ENCODE measurements at regions not wholly inside any gene's neighbourhood (a gene's known extent, or its start where the extent isn't known, plus 50 kb on each side); places are given as distances from the start of the nearest gene placed in this dataset.
"Not testable (repeated sequence)": the region's sequence is repeated elsewhere in the genome, so short reads cannot be mapped to it uniquely, and the experiment has no call there.

DNA sequence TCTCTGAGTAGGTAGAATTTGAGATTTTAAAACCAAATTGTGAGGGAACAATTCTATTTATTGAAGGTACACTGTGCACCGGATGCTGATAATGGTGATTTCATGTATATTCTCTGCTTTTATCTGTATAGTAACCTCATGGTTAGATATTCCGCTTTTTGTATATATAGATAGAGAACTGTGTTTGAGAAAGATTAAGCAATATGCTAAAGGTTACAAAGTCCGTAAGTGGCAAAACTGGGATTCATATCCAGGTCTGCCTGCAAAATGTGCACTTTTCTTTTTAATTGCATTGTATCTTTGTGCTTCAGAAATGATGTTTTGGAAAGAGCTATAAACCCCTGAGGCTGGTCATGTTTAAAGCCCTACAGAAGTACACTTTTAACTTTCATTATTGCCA lies 635.4 kb upstream of the NECTIN3 start:
- Mint-ChIP-seq H3K27me3 (ENCODE audit: low read depth in 2 of 2) (no peaks in the 10 kb centered on the region), H3K4me3 (no peak overlapping the region), H3K27ac (no peak overlapping the region), H3K36me3 (no peaks in the 10 kb centered on the region), H3K4me1 (no peaks in the 10 kb centered on the region), H3K9me3 (peaks cover 3 to 8% of the 10 kb centered on the region in 2 donors)
- intact Hi-C loops (cut with micrococcal nuclease): no loop called here
- H3K36me3 ChIP-seq (ENCODE audit: control insufficient read depth, insufficient read depth, low read length): no peaks in the 10 kb centered on the region
- TF ChIP-seq, protein P1, sequence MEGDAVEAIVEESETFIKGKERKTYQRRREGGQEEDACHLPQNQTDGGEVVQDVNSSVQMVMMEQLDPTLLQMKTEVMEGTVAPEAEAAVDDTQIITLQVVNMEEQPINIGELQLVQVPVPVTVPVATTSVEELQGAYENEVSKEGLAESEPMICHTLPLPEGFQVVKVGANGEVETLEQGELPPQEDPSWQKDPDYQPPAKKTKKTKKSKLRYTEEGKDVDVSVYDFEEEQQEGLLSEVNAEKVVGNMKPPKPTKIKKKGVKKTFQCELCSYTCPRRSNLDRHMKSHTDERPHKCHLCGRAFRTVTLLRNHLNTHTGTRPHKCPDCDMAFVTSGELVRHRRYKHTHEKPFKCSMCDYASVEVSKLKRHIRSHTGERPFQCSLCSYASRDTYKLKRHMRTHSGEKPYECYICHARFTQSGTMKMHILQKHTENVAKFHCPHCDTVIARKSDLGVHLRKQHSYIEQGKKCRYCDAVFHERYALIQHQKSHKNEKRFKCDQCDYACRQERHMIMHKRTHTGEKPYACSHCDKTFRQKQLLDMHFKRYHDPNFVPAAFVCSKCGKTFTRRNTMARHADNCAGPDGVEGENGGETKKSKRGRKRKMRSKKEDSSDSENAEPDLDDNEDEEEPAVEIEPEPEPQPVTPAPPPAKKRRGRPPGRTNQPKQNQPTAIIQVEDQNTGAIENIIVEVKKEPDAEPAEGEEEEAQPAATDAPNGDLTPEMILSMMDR (IDR thresholded peaks at IDR 0.05): no peak
- no peaks in the 10 kb centered on the region for H3K9me3 ChIP-seq (ENCODE audit: control insufficient read depth, insufficient read depth, low read length)
- WGBS (ENCODE audit: insufficient coverage): 91% methylated on average over 3 of the region's 3 CpGs
- ATAC-seq: no peak
- no peaks in the 10 kb centered on the region for H3K27me3 ChIP-seq (ENCODE audit: control insufficient read depth, insufficient read depth, low read length)
- no peak for DNase-seq
- H3K4me1 ChIP-seq (ENCODE audit: control insufficient read depth, insufficient read depth, low read length): no peaks in the 10 kb centered on the region
- no peak overlapping the region for H3K27ac ChIP-seq (ENCODE audit: low read length)
- no peak overlapping the region for H3K4me3 ChIP-seq (ENCODE audit: low read length)

DNA sequence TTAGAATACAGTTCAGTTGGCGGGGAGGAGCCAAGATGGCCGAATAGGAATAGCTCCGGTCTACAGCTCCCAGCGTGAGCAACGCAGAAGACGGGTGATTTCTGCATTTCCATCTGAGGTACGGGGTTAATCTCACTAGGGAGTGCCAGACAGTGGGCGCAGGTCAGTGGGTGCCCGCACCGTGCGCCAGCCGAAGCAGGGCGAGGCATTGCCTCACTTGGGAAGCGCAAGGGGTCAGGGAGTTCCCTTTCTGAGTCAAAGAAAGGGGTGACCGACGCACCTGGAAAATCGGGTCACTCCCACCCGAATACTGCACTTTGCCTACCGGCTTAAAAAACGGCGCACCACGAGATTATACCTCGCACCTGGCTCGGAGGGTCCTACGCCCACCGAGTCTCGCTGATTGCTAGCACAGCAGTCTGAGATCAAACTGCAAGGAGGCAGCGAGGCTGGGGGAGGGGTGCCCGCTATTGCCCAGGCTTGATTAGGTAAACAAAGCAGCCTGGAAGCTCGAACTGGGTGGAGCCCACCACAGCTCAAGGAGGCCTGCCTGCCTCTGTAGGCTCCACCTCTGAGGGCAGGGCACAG lies 631.5 kb upstream of the NECTIN3 start:
- H3K27me3 Mint-ChIP-seq (ENCODE audit: low read depth in 2 of 2); H3K36me3 Mint-ChIP-seq; DNase-seq; H3K36me3 ChIP-seq (ENCODE audit: control insufficient read depth, insufficient read depth, low read length); H3K9me3 ChIP-seq (ENCODE audit: control insufficient read depth, insufficient read depth, low read length); H3K4me1 Mint-ChIP-seq; H3K4me3 ChIP-seq (ENCODE audit: low read length); H3K27ac ChIP-seq (ENCODE audit: low read length); H3K9me3 Mint-ChIP-seq; H3K4me3 Mint-ChIP-seq; H3K27ac Mint-ChIP-seq; H3K4me1 ChIP-seq (ENCODE audit: control insufficient read depth, insufficient read depth, low read length); ATAC-seq; intact Hi-C loops (cut with micrococcal nuclease); H3K27me3 ChIP-seq (ENCODE audit: control insufficient read depth, insufficient read depth, low read length): not testable (repeated sequence)
- WGBS (ENCODE audit: insufficient coverage): 87% methylated on average over 29 of the region's 30 CpGs

DNA sequence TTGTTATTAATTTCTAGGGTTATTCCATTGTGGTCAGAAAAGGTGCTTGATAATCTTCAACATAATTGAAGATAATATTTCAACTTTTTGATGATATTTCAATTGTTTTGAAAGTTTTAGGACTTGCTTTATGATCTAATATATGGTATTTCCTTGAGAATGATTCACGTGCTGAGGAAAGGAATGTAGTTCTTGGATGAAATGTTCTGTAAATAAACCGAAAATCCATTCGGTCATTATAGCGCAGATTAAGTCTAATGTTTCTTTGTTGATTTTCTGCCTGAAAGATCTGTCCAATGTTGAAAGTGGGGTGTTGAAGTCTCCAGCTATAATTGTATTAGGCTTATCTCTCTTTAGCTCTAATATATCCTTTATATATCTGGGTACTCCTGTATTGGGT lies 617.5 kb upstream of the NECTIN3 start:
- Mint-ChIP-seq H3K27ac (no peak overlapping the region), H3K36me3 (no peaks in the 10 kb centered on the region), H3K9me3 (peaks cover 7 to 17% of the 10 kb centered on the region in 2 donors), H3K4me1 (no peaks in the 10 kb centered on the region), H3K27me3 (ENCODE audit: low read depth in 2 of 2) (no peaks in the 10 kb centered on the region), H3K4me3 (no peak overlapping the region)
- intact Hi-C loops (cut with micrococcal nuclease): no loop called here
- Histone ChIP-seq H3K27ac (ENCODE audit: low read length) (no peak overlapping the region), H3K36me3 (ENCODE audit: control insufficient read depth, insufficient read depth, low read length) (no peaks in the 10 kb centered on the region), H3K4me3 (ENCODE audit: low read length) (no peak overlapping the region), H3K9me3 (ENCODE audit: control insufficient read depth, insufficient read depth, low read length) (no peaks in the 10 kb centered on the region), H3K4me1 (ENCODE audit: control insufficient read depth, insufficient read depth, low read length) (no peaks in the 10 kb centered on the region), H3K27me3 (ENCODE audit: control insufficient read depth, insufficient read depth, low read length) (no peaks in the 10 kb centered on the region)
- DNase-seq (no peak), ATAC-seq (no peak)
- TF ChIP-seq, protein P1 (IDR thresholded peaks at IDR 0.05): no peak
- WGBS (ENCODE audit: insufficient coverage): 94% methylated on average over 4 of the region's 4 CpGs

DNA sequence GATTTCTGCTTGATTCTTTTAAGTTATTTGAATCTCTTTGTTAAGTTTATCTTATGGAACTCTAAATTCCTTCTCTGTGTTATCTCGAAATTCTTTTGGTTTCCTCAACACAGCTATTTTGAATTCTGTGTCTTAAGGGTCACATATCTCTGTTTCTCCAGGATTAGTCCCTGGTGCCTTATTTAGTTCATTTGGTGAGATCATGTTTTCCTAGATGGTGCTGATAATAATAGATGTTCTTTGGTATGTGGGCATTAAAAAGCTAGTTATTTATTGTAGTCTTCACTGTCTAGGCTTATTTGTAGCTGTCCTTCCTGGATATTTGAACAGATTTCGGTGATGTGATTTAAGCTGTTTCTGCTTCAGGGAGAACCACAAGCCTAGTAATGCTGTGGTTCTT lies 615.6 kb upstream of the NECTIN3 start:
- Mint-ChIP-seq H3K4me3 (no peak overlapping the region), H3K36me3 (no peaks in the 10 kb centered on the region), H3K27ac (no peak overlapping the region), H3K4me1 (no peaks in the 10 kb centered on the region), H3K9me3 (peaks cover 7 to 17% of the 10 kb centered on the region in 2 donors), H3K27me3 (ENCODE audit: low read depth in 2 of 2) (no peaks in the 10 kb centered on the region)
- no peak overlapping the region for H3K27ac ChIP-seq (ENCODE audit: low read length)
- no peak overlapping the region for H3K4me3 ChIP-seq (ENCODE audit: low read length)
- intact Hi-C loops (cut with micrococcal nuclease): no loop called here
- H3K27me3 ChIP-seq (ENCODE audit: control insufficient read depth, insufficient read depth, low read length): no peaks in the 10 kb centered on the region
- no peak for ATAC-seq
- 82% methylated on average over 1 of the region's 2 CpGs for WGBS (ENCODE audit: insufficient coverage)
- TF ChIP-seq, protein P1 (IDR thresholded peaks at IDR 0.05): no peak
- H3K4me1 ChIP-seq (ENCODE audit: control insufficient read depth, insufficient read depth, low read length): no peaks in the 10 kb centered on the region
- H3K9me3 ChIP-seq (ENCODE audit: control insufficient read depth, insufficient read depth, low read length): no peaks in the 10 kb centered on the region
- no peak for DNase-seq
- H3K36me3 ChIP-seq (ENCODE audit: control insufficient read depth, insufficient read depth, low read length): no peaks in the 10 kb centered on the region
